GM18873 (cell line): ENCODE measurements at regions not wholly inside any gene's neighbourhood (a gene's known extent, or its start where the extent isn't known, plus 50 kb on each side); places are given as distances from the start of the nearest gene placed in this dataset.

ENCODE experiments used
- ATAC-seq: cut with Tn5 transposase; IDR thresholded peaks from one replicate; pipeline ENCODE4 v1.9.1; 2021; ENCODE audit warnings: mild to moderate bottlenecking, moderate library complexity, moderate number of reproducible peaks; ENCODE audit not compliant: unreplicated experiment, low FRiP score

GRCh38 chr15:39304931-39305728 is 275.7 kb upstream of the THBS1 start:
- no peak for ATAC-seq

GRCh38 chr15:39310633-39311032 is 270.2 kb upstream of the THBS1 start:
- ATAC-seq = no peak

- ATAC-seq = no peak
Observed at GRCh38 chr15:39312984-39313383, 267.9 kb upstream of the THBS1 start.

- no peak for ATAC-seq
Observed at GRCh38 chr15:39313467-39313866, 267.4 kb upstream of the THBS1 start.

GRCh38 chr15:39313881-39314280 is 267.0 kb upstream of the THBS1 start:
- ATAC-seq = no peak

GRCh38 chr15:39315206-39315850 is 265.6 kb upstream of the THBS1 start:
- ATAC-seq = no peak

GRCh38 chr15:39317225-39317624 is 263.7 kb upstream of the THBS1 start:
- ATAC-seq = no peak

GRCh38 chr15:39318231-39318630 is 262.6 kb upstream of the THBS1 start:
- ATAC-seq = no peak

- ATAC-seq = no peak
Observed at GRCh38 chr15:39320355-39320754, 260.5 kb upstream of the THBS1 start.

GRCh38 chr15:39320886-39321285 is 260.0 kb upstream of the THBS1 start:
- no peak for ATAC-seq

GRCh38 chr15:39321977-39322376 is 258.9 kb upstream of the THBS1 start:
- ATAC-seq = no peak

- ATAC-seq = no peak
Observed at GRCh38 chr15:39323157-39323556, 257.7 kb upstream of the THBS1 start.

GRCh38 chr15:39323706-39324105 is 257.2 kb upstream of the THBS1 start:
- no peak for ATAC-seq

GRCh38 chr15:39326306-39326975 is 254.4 kb upstream of the THBS1 start:
- ATAC-seq = no peak

- no peak for ATAC-seq
Observed at GRCh38 chr15:39327005-39327730, 253.7 kb upstream of the THBS1 start.

GRCh38 chr15:39330061-39330460 is 250.8 kb upstream of the THBS1 start:
- no peak for ATAC-seq

GRCh38 chr15:39331584-39331983 is 249.3 kb upstream of the THBS1 start:
- ATAC-seq = no peak

GRCh38 chr15:39332846-39333245 is 248.0 kb upstream of the THBS1 start:
- ATAC-seq = no peak

GRCh38 chr15:39333393-39333792 is 247.5 kb upstream of the THBS1 start:
- no peak for ATAC-seq

- ATAC-seq = no peak
Observed at GRCh38 chr15:39333896-39334295, 247.0 kb upstream of the THBS1 start.

- ATAC-seq = no peak
Observed at GRCh38 chr15:39336926-39337325, 244.0 kb upstream of the THBS1 start.
